ENCODE measurements at regions not wholly inside any gene's neighbourhood (a gene's known extent, or its start where the extent isn't known, plus 50 kb on each side); places are given as distances from the start of the nearest gene placed in this dataset.

DNA sequence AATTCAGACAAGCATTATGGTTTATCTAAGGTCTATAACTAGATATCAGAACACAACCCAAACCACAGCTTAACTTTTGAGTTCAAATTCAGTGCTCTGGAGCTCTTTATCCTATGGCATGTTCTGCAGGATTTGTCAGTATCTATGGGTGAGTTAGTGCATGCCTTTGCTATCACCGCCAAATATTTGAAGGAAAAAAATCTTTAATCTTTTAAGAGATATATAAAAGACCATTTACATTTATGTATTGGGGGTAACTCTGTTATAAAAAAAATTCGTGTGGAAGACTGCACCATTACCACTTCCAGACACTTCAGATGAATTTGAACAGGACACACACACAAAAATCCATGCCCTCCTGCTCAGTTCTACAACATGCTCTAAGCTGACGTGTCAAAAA lies 313.5 kb upstream of the CHORDC1 start:
- TF ChIP-seq, protein P1, sequence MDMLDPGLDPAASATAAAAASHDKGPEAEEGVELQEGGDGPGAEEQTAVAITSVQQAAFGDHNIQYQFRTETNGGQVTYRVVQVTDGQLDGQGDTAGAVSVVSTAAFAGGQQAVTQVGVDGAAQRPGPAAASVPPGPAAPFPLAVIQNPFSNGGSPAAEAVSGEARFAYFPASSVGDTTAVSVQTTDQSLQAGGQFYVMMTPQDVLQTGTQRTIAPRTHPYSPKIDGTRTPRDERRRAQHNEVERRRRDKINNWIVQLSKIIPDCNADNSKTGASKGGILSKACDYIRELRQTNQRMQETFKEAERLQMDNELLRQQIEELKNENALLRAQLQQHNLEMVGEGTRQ (IDR thresholded peaks at IDR 0.05; ENCODE audit: borderline replicate concordance, low read depth, low read length): no peak
- TF ChIP-seq, protein P2, sequence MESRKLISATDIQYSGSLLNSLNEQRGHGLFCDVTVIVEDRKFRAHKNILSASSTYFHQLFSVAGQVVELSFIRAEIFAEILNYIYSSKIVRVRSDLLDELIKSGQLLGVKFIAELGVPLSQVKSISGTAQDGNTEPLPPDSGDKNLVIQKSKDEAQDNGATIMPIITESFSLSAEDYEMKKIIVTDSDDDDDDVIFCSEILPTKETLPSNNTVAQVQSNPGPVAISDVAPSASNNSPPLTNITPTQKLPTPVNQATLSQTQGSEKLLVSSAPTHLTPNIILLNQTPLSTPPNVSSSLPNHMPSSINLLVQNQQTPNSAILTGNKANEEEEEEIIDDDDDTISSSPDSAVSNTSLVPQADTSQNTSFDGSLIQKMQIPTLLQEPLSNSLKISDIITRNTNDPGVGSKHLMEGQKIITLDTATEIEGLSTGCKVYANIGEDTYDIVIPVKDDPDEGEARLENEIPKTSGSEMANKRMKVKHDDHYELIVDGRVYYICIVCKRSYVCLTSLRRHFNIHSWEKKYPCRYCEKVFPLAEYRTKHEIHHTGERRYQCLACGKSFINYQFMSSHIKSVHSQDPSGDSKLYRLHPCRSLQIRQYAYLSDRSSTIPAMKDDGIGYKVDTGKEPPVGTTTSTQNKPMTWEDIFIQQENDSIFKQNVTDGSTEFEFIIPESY (IDR thresholded peaks at IDR 0.05; ENCODE audit: borderline replicate concordance, low read depth): no peak
- TF ChIP-seq, protein P3, sequence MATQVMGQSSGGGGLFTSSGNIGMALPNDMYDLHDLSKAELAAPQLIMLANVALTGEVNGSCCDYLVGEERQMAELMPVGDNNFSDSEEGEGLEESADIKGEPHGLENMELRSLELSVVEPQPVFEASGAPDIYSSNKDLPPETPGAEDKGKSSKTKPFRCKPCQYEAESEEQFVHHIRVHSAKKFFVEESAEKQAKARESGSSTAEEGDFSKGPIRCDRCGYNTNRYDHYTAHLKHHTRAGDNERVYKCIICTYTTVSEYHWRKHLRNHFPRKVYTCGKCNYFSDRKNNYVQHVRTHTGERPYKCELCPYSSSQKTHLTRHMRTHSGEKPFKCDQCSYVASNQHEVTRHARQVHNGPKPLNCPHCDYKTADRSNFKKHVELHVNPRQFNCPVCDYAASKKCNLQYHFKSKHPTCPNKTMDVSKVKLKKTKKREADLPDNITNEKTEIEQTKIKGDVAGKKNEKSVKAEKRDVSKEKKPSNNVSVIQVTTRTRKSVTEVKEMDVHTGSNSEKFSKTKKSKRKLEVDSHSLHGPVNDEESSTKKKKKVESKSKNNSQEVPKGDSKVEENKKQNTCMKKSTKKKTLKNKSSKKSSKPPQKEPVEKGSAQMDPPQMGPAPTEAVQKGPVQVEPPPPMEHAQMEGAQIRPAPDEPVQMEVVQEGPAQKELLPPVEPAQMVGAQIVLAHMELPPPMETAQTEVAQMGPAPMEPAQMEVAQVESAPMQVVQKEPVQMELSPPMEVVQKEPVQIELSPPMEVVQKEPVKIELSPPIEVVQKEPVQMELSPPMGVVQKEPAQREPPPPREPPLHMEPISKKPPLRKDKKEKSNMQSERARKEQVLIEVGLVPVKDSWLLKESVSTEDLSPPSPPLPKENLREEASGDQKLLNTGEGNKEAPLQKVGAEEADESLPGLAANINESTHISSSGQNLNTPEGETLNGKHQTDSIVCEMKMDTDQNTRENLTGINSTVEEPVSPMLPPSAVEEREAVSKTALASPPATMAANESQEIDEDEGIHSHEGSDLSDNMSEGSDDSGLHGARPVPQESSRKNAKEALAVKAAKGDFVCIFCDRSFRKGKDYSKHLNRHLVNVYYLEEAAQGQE (IDR thresholded peaks at IDR 0.05; ENCODE audit: low read depth, low read length): no peak
- TF ChIP-seq SIN3A (IDR thresholded peaks at IDR 0.05; ENCODE audit: borderline replicate concordance, low read depth, low read length) (no peak), RFX5 (IDR thresholded peaks at IDR 0.05; ENCODE audit: low read length) (no peak)
- Histone ChIP-seq H3K9ac (no peak overlapping the region), H3K27ac (ENCODE audit: low read depth in 2 of 2, low read length in 1 of 2) (no peak overlapping the region), H3K79me2 (ENCODE audit: insufficient read depth) (no peaks in the 10 kb centered on the region), H3K4me2 (no peak overlapping the region), H3K36me3 (replicated peaks in 1 of 2; ENCODE audit: control insufficient read depth in 1 of 2, insufficient read depth in 2 of 2, low read length in 1 of 2) (no peaks in the 10 kb centered on the region), H3K9me3 (no peaks in the 10 kb centered on the region), H3K9me2 (no peaks in the 10 kb centered on the region), H3F3A (replicated peaks; ENCODE audit: insufficient read depth) (no peaks in the 10 kb centered on the region), H2AFZ (ENCODE audit: low read depth) (no peak overlapping the region), H3K27me3 (ENCODE audit: insufficient read depth) (no peaks in the 10 kb centered on the region), H4K20me1 (ENCODE audit: insufficient read depth) (no peaks in the 10 kb centered on the region), H3K4me1 (ENCODE audit: control insufficient read depth in 1 of 2, insufficient read depth in 2 of 2, low read depth in 1 of 2, low read length in 1 of 2) (no peaks in the 10 kb centered on the region), H3K4me3 (ENCODE audit: low read depth in 2 of 2, low read length in 1 of 2) (no peak overlapping the region)
- WGBS (ENCODE audit: low lambda C conversion rate): 24% methylated on average over 3 of the region's 3 CpGs
- ChIA-PET CTCF (no interaction called here), POLR2A (no interaction called here)
- DNase-seq: no peak

DNA sequence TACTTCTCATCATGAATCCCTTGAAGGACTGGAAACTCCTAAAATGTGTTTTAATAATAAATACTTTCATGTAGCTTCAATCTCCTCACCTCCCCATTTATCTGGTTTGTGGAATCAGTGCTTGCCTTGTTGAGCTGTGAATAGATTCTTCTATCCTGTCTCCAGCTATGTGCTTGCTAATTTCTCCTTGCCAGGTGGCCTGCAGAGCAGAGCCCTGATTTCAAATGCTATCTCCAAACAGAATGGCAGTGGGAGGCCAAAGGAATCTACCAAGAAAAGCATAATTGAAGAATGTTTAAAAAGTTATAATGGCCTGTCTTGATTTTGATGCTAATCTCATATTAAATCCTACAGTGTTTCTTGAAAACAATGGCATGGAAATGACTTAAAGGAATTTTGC lies 309.3 kb upstream of the CHORDC1 start:
- H3K9me3 ChIP-seq: no peaks in the 10 kb centered on the region
- H3K36me3 ChIP-seq (replicated peaks in 1 of 2; ENCODE audit: control insufficient read depth in 1 of 2, insufficient read depth in 2 of 2, low read length in 1 of 2): no peaks in the 10 kb centered on the region
- POLR2A ChIA-PET: no interaction called here
- H3K4me2 ChIP-seq: no peak overlapping the region
- no peaks in the 10 kb centered on the region for H4K20me1 ChIP-seq (ENCODE audit: insufficient read depth)
- H3K4me1 ChIP-seq (ENCODE audit: control insufficient read depth in 1 of 2, insufficient read depth in 2 of 2, low read depth in 1 of 2, low read length in 1 of 2): no peaks in the 10 kb centered on the region
- no peak overlapping the region for H2AFZ ChIP-seq (ENCODE audit: low read depth)
- no peaks in the 10 kb centered on the region for H3K79me2 ChIP-seq (ENCODE audit: insufficient read depth)
- no peak overlapping the region for H3K9ac ChIP-seq
- no peak overlapping the region for H3K27ac ChIP-seq (ENCODE audit: low read depth in 2 of 2, low read length in 1 of 2)
- no peaks in the 10 kb centered on the region for H3K9me2 ChIP-seq
- no peaks in the 10 kb centered on the region for H3K27me3 ChIP-seq (ENCODE audit: insufficient read depth)
- DNase-seq: no peak
- CTCF ChIA-PET: no interaction called here
- H3K4me3 ChIP-seq (ENCODE audit: low read depth in 2 of 2, low read length in 1 of 2): no peak overlapping the region
- no peaks in the 10 kb centered on the region for H3F3A ChIP-seq (replicated peaks; ENCODE audit: insufficient read depth)
- TF ChIP-seq SIN3A (IDR thresholded peaks at IDR 0.05; ENCODE audit: borderline replicate concordance, low read depth, low read length) (no peak), FOSL2 (IDR thresholded peaks at IDR 0.05; ENCODE audit: borderline replicate concordance, low read depth) (no peak), TAF1 (IDR thresholded peaks at IDR 0.05; ENCODE audit: borderline replicate concordance, low read depth, low read length) (no peak), NFIC (IDR thresholded peaks at IDR 0.05; ENCODE audit: borderline replicate concordance) (no peak), FOXJ3 (CRISPR knock-in tag; IDR thresholded peaks at IDR 0.05) (no peak), TEAD4 (IDR thresholded peaks at IDR 0.05; ENCODE audit: borderline replicate concordance, insufficient read depth) (no peak), FOXM1 (IDR thresholded peaks at IDR 0.05; ENCODE audit: low read depth) (no peak), RFX5 (IDR thresholded peaks at IDR 0.05; ENCODE audit: low read length) (no peak), CHD2 (IDR thresholded peaks at IDR 0.05; ENCODE audit: low read length, partially characterized antibody) (no peak), EP300 (IDR thresholded peaks at IDR 0.05; ENCODE audit: borderline replicate concordance in 1 of 2, low read depth in 1 of 2, low read length in 1 of 2) (no peak), GABPA (IDR thresholded peaks at IDR 0.05; ENCODE audit: low read depth) (no peak)
- TF ChIP-seq, protein P4, sequence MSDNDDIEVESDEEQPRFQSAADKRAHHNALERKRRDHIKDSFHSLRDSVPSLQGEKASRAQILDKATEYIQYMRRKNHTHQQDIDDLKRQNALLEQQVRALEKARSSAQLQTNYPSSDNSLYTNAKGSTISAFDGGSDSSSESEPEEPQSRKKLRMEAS (IDR thresholded peaks at IDR 0.05; ENCODE audit: low read depth): no peak
- TF ChIP-seq, protein P1 (IDR thresholded peaks at IDR 0.05; ENCODE audit: borderline replicate concordance, low read depth, low read length): no peak
- TF ChIP-seq, protein P2 (IDR thresholded peaks at IDR 0.05; ENCODE audit: borderline replicate concordance, low read depth): no peak
- TF ChIP-seq, protein P5, sequence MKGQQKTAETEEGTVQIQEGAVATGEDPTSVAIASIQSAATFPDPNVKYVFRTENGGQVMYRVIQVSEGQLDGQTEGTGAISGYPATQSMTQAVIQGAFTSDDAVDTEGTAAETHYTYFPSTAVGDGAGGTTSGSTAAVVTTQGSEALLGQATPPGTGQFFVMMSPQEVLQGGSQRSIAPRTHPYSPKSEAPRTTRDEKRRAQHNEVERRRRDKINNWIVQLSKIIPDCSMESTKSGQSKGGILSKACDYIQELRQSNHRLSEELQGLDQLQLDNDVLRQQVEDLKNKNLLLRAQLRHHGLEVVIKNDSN (IDR thresholded peaks at IDR 0.05; ENCODE audit: borderline replicate concordance, low read depth): no peak

All from SK-N-SH (cell line).